ENCODE measurements at regions not wholly inside any gene's neighbourhood (a gene's known extent, or its start where the extent isn't known, plus 50 kb on each side); places are given as distances from the start of the nearest gene placed in this dataset.

DNA sequence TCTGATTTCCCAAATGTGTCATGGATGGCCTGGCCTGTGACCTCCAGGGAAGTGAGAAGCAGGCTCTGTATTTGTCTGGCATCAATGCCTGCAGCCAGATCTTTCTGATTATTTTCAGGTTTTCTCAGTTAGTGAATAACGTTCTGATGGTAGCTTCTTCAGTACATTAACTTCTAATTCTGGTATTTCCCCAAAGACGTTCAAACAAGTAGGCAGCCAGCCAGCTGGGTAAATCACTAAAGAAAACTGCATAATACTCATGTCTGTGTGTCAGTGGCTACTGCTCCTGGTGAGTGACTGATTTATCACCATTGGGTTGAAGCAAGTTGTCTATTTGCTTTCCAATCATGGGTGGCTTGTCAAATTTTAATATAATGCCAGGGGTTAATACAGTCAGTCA is 162.6 kb upstream of the PFN2 start:
- TF ChIP-seq, protein P1, sequence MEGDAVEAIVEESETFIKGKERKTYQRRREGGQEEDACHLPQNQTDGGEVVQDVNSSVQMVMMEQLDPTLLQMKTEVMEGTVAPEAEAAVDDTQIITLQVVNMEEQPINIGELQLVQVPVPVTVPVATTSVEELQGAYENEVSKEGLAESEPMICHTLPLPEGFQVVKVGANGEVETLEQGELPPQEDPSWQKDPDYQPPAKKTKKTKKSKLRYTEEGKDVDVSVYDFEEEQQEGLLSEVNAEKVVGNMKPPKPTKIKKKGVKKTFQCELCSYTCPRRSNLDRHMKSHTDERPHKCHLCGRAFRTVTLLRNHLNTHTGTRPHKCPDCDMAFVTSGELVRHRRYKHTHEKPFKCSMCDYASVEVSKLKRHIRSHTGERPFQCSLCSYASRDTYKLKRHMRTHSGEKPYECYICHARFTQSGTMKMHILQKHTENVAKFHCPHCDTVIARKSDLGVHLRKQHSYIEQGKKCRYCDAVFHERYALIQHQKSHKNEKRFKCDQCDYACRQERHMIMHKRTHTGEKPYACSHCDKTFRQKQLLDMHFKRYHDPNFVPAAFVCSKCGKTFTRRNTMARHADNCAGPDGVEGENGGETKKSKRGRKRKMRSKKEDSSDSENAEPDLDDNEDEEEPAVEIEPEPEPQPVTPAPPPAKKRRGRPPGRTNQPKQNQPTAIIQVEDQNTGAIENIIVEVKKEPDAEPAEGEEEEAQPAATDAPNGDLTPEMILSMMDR (IDR thresholded peaks at IDR 0.05; ENCODE audit: low read length), result no peak
- TF ChIP-seq EZH2 (optimal IDR thresholded peaks at IDR 0.05; ENCODE audit: low read depth, low read length) (no peak), EZH2phosphoT487 (IDR thresholded peaks at IDR 0.05; ENCODE audit: low read length) (no peak)
